SH-SY5Y (cell line): ENCODE measurements at regions not wholly inside any gene's neighbourhood (a gene's known extent, or its start where the extent isn't known, plus 50 kb on each side); places are given as distances from the start of the nearest gene placed in this dataset.

Experiments
- GATA2 ChIP-seq: IDR thresholded peaks from 2 replicates; pipeline ENCODE4 v1.6.1; 2011; ENCODE audit warnings: mild to moderate bottlenecking, low read depth, low read length
- GATA3 ChIP-seq: IDR thresholded peaks from 2 replicates; pipeline ENCODE4 v1.6.1; 2011; ENCODE audit warnings: low read depth, mild to moderate bottlenecking, low read length, moderate library complexity

- TF ChIP-seq GATA2 (no peak), GATA3 (no peak)
These were observed 213.9 kb upstream of the SULF2 start for GRCh38 chr20:47999166-47999565.
